ENCODE measurements at regions not wholly inside any gene's neighbourhood (a gene's known extent, or its start where the extent isn't known, plus 50 kb on each side); places are given as distances from the start of the nearest gene placed in this dataset.

- H3K9me3 ChIP-seq: no peaks in the 10 kb centered on the region
- intact Hi-C loops (cut with DNase I): no loop called here
- H3K4me1 ChIP-seq: no peaks in the 10 kb centered on the region
- no peak for TF ChIP-seq POLR2A (IDR thresholded peaks at IDR 0.05)
- TF ChIP-seq CTCF (IDR thresholded peaks at IDR 0.05): no peak
- no peaks in the 10 kb centered on the region for H3K36me3 ChIP-seq (replicated peaks in 1 of 2; ENCODE audit: insufficient read depth in 1 of 2, low read depth in 2 of 2)
- WGBS, 2 donors: 70 to 86% methylated on average over 1 of the region's 1 CpG
- no peaks in the 10 kb centered on the region for H3K27me3 ChIP-seq
- DNase-seq (no peak), ATAC-seq (no peak)
- H3K4me3 ChIP-seq: no peak overlapping the region
- H3K27ac ChIP-seq: no peak overlapping the region
Measured at GRCh38 chrX:28225513-28225912, 244.3 kb upstream of the DCAF8L1 start.

GRCh38 chrX:28223991-28224390, 242.7 kb upstream of the DCAF8L1 start:
- Histone ChIP-seq H3K4me1 (no peaks in the 10 kb centered on the region), H3K9me3 (no peaks in the 10 kb centered on the region), H3K27ac (no peak overlapping the region), H3K4me3 (no peak overlapping the region), H3K27me3 (no peaks in the 10 kb centered on the region), H3K36me3 (replicated peaks in 1 of 2; ENCODE audit: insufficient read depth in 1 of 2, low read depth in 2 of 2) (no peaks in the 10 kb centered on the region)
- DNase-seq (no peak), ATAC-seq (no peak)
- TF ChIP-seq CTCF (IDR thresholded peaks at IDR 0.05): no peak
- TF ChIP-seq POLR2A (IDR thresholded peaks at IDR 0.05): no peak
- 69 to 77% methylated on average over 3 of the region's 3 CpGs for WGBS, 2 donors
- intact Hi-C loops (cut with DNase I): no loop called here

GRCh38 chrX:28223469-28223868, 242.2 kb upstream of the DCAF8L1 start:
- no peak overlapping the region for H3K27ac ChIP-seq
- no peak overlapping the region for H3K4me3 ChIP-seq
- no peak for DNase-seq
- WGBS, 2 donors: 49 to 63% methylated on average over 4 to 5 of the region's 5 CpGs
- intact Hi-C loops (cut with DNase I): no loop called here
- H3K9me3 ChIP-seq: no peaks in the 10 kb centered on the region
- no peak for ATAC-seq
- H3K4me1 ChIP-seq: no peaks in the 10 kb centered on the region
- no peak for TF ChIP-seq CTCF (IDR thresholded peaks at IDR 0.05)
- H3K27me3 ChIP-seq: no peaks in the 10 kb centered on the region
- no peaks in the 10 kb centered on the region for H3K36me3 ChIP-seq (replicated peaks in 1 of 2; ENCODE audit: insufficient read depth in 1 of 2, low read depth in 2 of 2)

- H3K4me3 ChIP-seq: no peak overlapping the region
- TF ChIP-seq CTCF (IDR thresholded peaks at IDR 0.05) (no peak), POLR2A (IDR thresholded peaks at IDR 0.05) (no peak)
- no peak overlapping the region for H3K27ac ChIP-seq
- no peaks in the 10 kb centered on the region for H3K27me3 ChIP-seq
- intact Hi-C loops (cut with DNase I): no loop called here
- ATAC-seq (no peak), DNase-seq (peak in 2 of 4 donors; percentile 1 to 16)
- no peaks in the 10 kb centered on the region for H3K9me3 ChIP-seq
- H3K36me3 ChIP-seq (replicated peaks in 1 of 2; ENCODE audit: insufficient read depth in 1 of 2, low read depth in 2 of 2): no peaks in the 10 kb centered on the region
- no peaks in the 10 kb centered on the region for H3K4me1 ChIP-seq
- 46 to 50% methylated on average over 2 of the region's 2 CpGs for WGBS, 2 donors
Measured at GRCh38 chrX:28205905-28206304, 224.7 kb upstream of the DCAF8L1 start.

- TF ChIP-seq POLR2A (IDR thresholded peaks at IDR 0.05) (no peak), CTCF (IDR thresholded peaks at IDR 0.05) (no peak)
- Histone ChIP-seq H3K9me3 (no peaks in the 10 kb centered on the region), H3K36me3 (replicated peaks in 1 of 2; ENCODE audit: insufficient read depth in 1 of 2, low read depth in 2 of 2) (no peaks in the 10 kb centered on the region), H3K27me3 (no peaks in the 10 kb centered on the region), H3K27ac (no peak overlapping the region), H3K4me1 (no peaks in the 10 kb centered on the region), H3K4me3 (no peak overlapping the region)
- ATAC-seq: no peak
- intact Hi-C loops (cut with DNase I): no loop called here
- no peak for DNase-seq
Measured at GRCh38 chrX:28205126-28205525, 223.9 kb upstream of the DCAF8L1 start.
